Naive thymus-derived CD8-positive, alpha-beta T cell (primary cell): ENCODE measurements at regions not wholly inside any gene's neighbourhood (a gene's known extent, or its start where the extent isn't known, plus 50 kb on each side); places are given as distances from the start of the nearest gene placed in this dataset.

Source experiments
- ATAC-seq, 2 donors: fragments of 150-1000 bp; cut with Tn5 transposase in 1 of 2; sonication (Bioruptor Pico), chemical (Tn5 transposase) in 1 of 2; 1 replicate in 1 of 2; 2 replicates in 1 of 2; pipeline ENCODE4 v1.10.0; 2021; ENCODE audit warnings: mild to moderate bottlenecking in 2 of 2, moderate library complexity in 2 of 2
- POLR2A ChIA-PET: fragments of 350-600 bp; sonication (Branson Sonifier 250); formaldehyde crosslinking; loops from one replicate; lab custom pipeline; 2021; ENCODE audit warnings: antibody characterized with exemption; lab: Charles Lee
- DNase-seq, 10 donors: peaks; one replicate each; pipeline versions ENCODE4 v3.0.0 to v3.0.0-alpha.2; 2020 to 2022
- H3K27ac Mint-ChIP-seq, 10 donors: one replicate each; pipeline ENCODE4 v1.8.0; 2020 to 2022; ENCODE audit warnings: mild to moderate bottlenecking in 10 of 10, mixed read lengths in 10 of 10, moderate library complexity in 4 of 10, inconsistent platforms in 1 of 10
- H3K27me3 Mint-ChIP-seq, 5 donors: one replicate each; pipeline ENCODE4 v1.8.0; 2021 to 2022; ENCODE audit warnings: mixed read lengths in 5 of 5
- H3K36me3 Mint-ChIP-seq, 3 donors: one replicate each; pipeline ENCODE4 v1.8.0; 2020 to 2022; ENCODE audit warnings: mixed read lengths in 3 of 3, mild to moderate bottlenecking in 2 of 3, inconsistent platforms in 1 of 3
- H3K4me1 Mint-ChIP-seq, 4 donors: one replicate each; pipeline ENCODE4 v1.8.0; 2021 to 2022; ENCODE audit warnings: mixed read lengths in 4 of 4
- H3K4me3 Mint-ChIP-seq, 10 donors: one replicate each; pipeline ENCODE4 v1.8.0; 2020 to 2022; ENCODE audit warnings: mild to moderate bottlenecking in 10 of 10, mixed read lengths in 10 of 10, moderate library complexity in 6 of 10, inconsistent platforms in 1 of 10
- H3K9me3 Mint-ChIP-seq, 9 donors: one replicate each; pipeline ENCODE4 v1.8.0; 2020 to 2022; ENCODE audit warnings: mixed read lengths in 9 of 9, mild to moderate bottlenecking in 3 of 9, inconsistent platforms in 1 of 9, moderate library complexity in 1 of 9

DNA sequence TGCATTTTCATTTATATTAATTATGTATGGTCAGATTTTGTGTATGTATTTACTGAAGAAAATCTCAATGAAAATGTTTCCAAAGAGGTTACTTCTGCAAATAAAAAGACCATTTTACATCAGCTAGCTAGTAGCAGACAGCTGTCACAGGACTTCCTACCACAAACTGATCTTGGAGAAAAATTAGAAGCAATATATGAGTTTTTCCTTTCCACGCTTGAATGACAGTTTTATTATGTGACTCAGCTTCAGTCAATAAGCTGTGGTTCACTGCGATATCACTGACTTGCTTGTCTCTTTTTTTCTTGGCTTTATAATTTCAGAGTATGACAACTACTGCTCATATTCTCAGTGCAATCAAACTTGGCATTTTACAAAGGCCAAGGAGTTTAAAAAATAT, 787.4 kb upstream of the GALNTL6 start:
- Mint-ChIP-seq H3K4me3 (no peak overlapping the region), H3K4me1 (no peaks in the 10 kb centered on the region), H3K27me3 (no peaks in the 10 kb centered on the region), H3K27ac (no peak overlapping the region), H3K9me3 (peaks cover 0 to 13% (median 2%) of the 10 kb centered on the region in 9 donors), H3K36me3 (no peaks in the 10 kb centered on the region)
- POLR2A ChIA-PET: no interaction called here
- ATAC-seq (no peak), DNase-seq (no peak)

DNA sequence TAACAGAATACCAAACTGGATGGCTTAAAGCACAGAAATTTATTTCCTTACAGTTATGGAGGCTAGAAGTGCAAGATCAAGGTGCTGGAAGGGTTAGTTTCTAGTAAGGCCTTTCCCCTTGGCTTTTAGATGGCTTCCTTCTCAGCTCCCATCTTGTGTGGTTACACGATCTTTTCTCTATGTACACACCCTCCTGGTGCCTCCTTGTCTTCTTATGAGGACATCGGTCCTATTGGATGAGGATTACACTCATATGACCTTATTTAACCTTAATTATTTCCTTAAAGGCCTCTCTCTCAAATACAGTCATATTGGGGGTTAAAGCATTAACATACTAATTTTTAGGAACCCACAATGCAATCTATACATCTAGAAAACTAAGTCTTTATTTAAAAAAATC, 787.9 kb upstream of the GALNTL6 start:
- POLR2A ChIA-PET: no interaction called here
- no peaks in the 10 kb centered on the region for H3K36me3 Mint-ChIP-seq
- H3K4me1 Mint-ChIP-seq: no peaks in the 10 kb centered on the region
- peaks cover 0 to 10% (median 1%) of the 10 kb centered on the region in 9 donors for H3K9me3 Mint-ChIP-seq
- H3K27ac Mint-ChIP-seq: no peak overlapping the region
- no peak for ATAC-seq
- H3K27me3 Mint-ChIP-seq: no peaks in the 10 kb centered on the region
- no peak overlapping the region for H3K4me3 Mint-ChIP-seq
- DNase-seq: no peak

GRCh38 chr4:171024720-171025303, 788.4 kb upstream of the GALNTL6 start:
- Mint-ChIP-seq H3K9me3 (peaks cover 0 to 10% (median 0%) of the 10 kb centered on the region in 9 donors), H3K4me3 (no peak overlapping the region), H3K36me3 (no peaks in the 10 kb centered on the region), H3K27ac (no peak overlapping the region), H3K27me3 (no peaks in the 10 kb centered on the region), H3K4me1 (no peaks in the 10 kb centered on the region)
- DNase-seq (no peak), ATAC-seq (no peak)
- POLR2A ChIA-PET: no interaction called here

DNA sequence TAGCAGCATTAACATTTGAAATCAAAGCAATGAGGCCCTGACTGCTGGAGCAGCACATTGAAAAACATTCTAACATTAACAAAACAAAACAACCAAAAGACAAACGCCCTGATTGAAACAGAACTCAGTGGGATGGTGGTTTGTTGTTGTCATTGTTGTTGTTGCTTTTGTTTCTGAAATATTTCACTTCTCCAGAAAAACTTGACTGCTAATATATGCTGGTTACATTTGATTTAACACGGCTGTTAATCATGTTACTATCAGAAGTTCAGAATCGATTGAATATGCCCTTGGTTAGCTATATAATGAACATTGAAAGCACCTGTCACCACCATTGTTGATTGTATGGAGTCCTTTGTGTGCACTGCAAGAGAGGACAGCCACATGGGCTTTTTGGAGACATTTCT, 790.4 kb upstream of the GALNTL6 start:
- H3K4me1 Mint-ChIP-seq: no peaks in the 10 kb centered on the region
- DNase-seq (no peak), ATAC-seq (no peak)
- peaks cover 0 to 3% (median 0%) of the 10 kb centered on the region in 9 donors for H3K9me3 Mint-ChIP-seq
- H3K27me3 Mint-ChIP-seq: no peaks in the 10 kb centered on the region
- POLR2A ChIA-PET: no interaction called here
- H3K36me3 Mint-ChIP-seq: no peaks in the 10 kb centered on the region
- H3K4me3 Mint-ChIP-seq: no peak overlapping the region
- no peak overlapping the region for H3K27ac Mint-ChIP-seq

DNA sequence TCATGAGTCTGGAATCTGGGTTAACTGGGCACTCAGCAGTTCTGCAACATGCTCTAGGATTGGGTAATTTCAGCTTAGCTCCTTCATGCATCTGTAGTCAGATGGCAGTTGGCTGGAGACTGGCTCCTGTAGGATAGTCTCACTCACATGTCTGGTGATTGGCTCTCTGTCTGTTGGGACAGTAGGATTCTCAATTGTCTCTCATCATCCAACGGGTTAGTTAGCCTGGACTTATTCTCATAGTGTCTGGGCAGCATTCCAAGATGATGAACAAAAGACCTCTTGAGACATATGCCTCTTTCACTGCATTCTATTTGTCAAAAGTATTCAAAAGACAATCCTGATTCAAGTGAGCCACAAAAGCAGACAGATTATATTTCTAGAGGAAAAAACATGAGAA, 795.6 kb upstream of the GALNTL6 start:
- Mint-ChIP-seq H3K4me1 (no peaks in the 10 kb centered on the region), H3K27me3 (no peaks in the 10 kb centered on the region), H3K36me3 (no peaks in the 10 kb centered on the region), H3K27ac (no peak overlapping the region), H3K4me3 (no peak overlapping the region), H3K9me3 (peaks cover 0 to 6% (median 0%) of the 10 kb centered on the region in 9 donors)
- ATAC-seq (no peak), DNase-seq (no peak)
- POLR2A ChIA-PET: no interaction called here

DNA sequence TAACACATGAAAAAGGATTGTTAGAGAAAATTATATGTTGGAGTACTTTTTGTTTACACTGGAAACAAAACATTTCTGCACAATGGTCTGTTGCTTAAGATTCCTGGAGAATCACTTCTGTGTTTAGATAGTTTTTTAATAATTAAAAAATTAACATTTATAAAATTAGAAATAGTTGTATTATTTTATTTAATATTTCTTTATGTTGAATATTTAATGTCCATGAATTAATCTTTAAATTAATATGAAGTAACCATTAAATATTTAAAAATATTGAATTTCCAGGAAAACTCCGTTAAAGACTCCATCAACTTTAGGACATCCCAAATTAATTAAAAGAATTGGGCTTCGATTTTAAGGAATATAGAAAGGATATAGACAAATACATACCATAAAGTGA, 797.1 kb upstream of the GALNTL6 start:
- POLR2A ChIA-PET: no interaction called here
- H3K9me3 Mint-ChIP-seq: peaks cover 0 to 8% (median 2%) of the 10 kb centered on the region in 9 donors
- H3K27me3 Mint-ChIP-seq: no peaks in the 10 kb centered on the region
- no peak overlapping the region for H3K4me3 Mint-ChIP-seq
- no peak overlapping the region for H3K27ac Mint-ChIP-seq
- no peaks in the 10 kb centered on the region for H3K36me3 Mint-ChIP-seq
- H3K4me1 Mint-ChIP-seq: no peaks in the 10 kb centered on the region
- ATAC-seq (no peak), DNase-seq (no peak)

DNA sequence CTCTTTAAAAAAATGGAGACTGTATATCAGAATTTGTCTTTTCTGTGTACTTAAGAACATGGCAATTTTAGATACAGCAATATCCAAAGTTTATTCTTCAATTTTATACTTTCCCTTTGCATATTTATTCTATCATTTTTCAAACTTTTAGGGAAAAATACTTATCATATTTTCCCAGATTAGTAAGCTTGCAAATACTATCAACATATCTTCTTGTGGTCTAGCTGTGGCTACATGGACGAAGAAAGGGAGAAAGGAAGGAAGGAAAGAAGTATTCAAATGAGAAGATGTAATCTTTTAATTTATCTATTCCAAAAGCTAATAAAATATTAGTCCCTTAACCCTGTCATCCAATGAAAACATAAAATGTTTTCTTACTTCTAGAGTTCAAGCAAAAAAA, 797.8 kb upstream of the GALNTL6 start:
- DNase-seq (no peak), ATAC-seq (no peak)
- Mint-ChIP-seq H3K9me3 (peaks cover 0 to 13% (median 3%) of the 10 kb centered on the region in 9 donors), H3K27me3 (no peaks in the 10 kb centered on the region), H3K4me3 (no peak overlapping the region), H3K27ac (no peak overlapping the region), H3K4me1 (no peaks in the 10 kb centered on the region), H3K36me3 (no peaks in the 10 kb centered on the region)
- POLR2A ChIA-PET: no interaction called here

DNA sequence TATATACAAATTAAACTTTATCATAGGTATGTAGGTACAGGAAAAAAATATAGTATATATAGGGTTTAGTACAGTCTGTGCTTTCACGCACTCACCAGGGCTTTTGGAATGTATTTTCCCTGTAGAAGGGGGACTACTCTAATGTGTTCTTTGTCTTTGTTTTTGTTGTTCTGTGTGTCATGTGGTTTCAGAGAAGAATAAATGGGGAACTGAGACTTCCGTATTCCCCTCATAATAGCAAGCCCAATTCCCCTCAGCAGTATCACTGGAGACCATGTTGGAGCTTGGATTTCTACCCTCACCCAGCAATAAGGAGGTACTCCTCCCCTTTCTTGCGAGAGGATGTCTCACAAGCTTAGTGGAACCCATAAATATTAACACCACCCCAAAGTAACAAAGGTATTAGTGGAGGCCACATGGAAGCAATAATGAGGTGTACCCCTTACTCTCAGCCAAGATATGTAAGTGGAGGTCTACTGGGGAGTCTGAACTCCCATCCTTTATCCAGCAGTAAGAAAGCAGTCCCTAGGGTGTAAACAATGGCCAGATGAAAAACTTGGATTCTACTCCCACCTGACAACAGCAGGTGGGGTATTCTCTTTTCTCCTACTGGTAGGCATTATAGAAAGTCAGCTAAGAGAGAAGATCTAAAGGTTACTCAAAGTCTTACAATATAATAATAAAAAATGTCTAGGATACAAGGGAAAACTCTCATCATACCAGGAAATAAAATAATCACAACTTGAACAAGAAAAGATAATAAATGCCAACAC, 805.4 kb upstream of the GALNTL6 start:
- H3K4me1 Mint-ChIP-seq: no peaks in the 10 kb centered on the region
- no peak for ATAC-seq
- H3K27ac Mint-ChIP-seq: no peak overlapping the region
- no peak for DNase-seq
- H3K9me3 Mint-ChIP-seq: peaks cover 3 to 11% (median 8%) of the 10 kb centered on the region in 9 donors
- POLR2A ChIA-PET: no interaction called here
- no peaks in the 10 kb centered on the region for H3K27me3 Mint-ChIP-seq
- H3K36me3 Mint-ChIP-seq: no peaks in the 10 kb centered on the region
- H3K4me3 Mint-ChIP-seq: no peak overlapping the region

- no peaks in the 10 kb centered on the region for H3K4me1 Mint-ChIP-seq
- DNase-seq (no peak), ATAC-seq (no peak)
- POLR2A ChIA-PET: no interaction called here
- no peak overlapping the region for H3K27ac Mint-ChIP-seq
- H3K36me3 Mint-ChIP-seq: peaks cover 0 to 5% (median 0%) of the 10 kb centered on the region in 3 donors
- peaks cover 0 to 18% (median 3%) of the 10 kb centered on the region in 9 donors for H3K9me3 Mint-ChIP-seq
- no peak overlapping the region for H3K4me3 Mint-ChIP-seq
- no peaks in the 10 kb centered on the region for H3K27me3 Mint-ChIP-seq
Observed at GRCh38 chr4:171002246-171002645, 811.0 kb upstream of the GALNTL6 start.

DNA sequence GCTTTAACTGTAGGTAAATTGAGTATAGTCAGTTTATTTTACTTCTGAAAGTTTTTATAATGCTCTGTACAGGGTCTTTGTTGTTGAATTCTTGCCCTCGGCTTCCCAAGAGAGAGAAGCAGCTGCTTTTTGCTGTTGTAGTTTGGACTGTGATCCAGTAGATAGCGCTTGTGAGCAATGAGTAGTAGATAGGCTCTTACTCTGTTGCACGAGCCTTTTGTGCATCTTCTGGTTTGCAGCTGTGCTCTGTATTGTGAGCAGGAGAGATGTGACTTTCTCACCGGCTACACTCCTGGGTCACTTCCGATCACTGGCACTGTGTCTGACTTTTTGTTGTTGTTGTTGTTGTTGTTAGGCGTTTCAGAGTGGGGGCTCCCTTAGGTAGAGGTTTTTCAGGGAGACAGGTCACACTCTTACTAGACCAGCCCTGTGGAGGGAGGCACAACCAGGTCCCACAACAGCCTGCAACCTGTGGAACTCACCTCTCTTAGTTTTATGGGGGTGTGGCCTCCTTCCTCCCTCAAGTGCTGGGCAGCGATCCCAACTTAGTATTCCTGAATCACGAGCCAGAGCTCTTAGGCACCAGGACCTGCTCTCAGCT, 822.1 kb upstream of the GALNTL6 start:
- ATAC-seq (no peak), DNase-seq (no peak)
- peaks cover 0 to 31% (median 4%) of the 10 kb centered on the region in 9 donors for H3K9me3 Mint-ChIP-seq
- H3K4me3 Mint-ChIP-seq: no peak overlapping the region
- no peak overlapping the region for H3K27ac Mint-ChIP-seq
- no peaks in the 10 kb centered on the region for H3K4me1 Mint-ChIP-seq
- POLR2A ChIA-PET: no interaction called here
- H3K36me3 Mint-ChIP-seq: no peaks in the 10 kb centered on the region
- no peaks in the 10 kb centered on the region for H3K27me3 Mint-ChIP-seq

GRCh38 chr4:170988446-170988845, 824.8 kb upstream of the GALNTL6 start:
- no peak for ATAC-seq
- H3K27me3 Mint-ChIP-seq: no peaks in the 10 kb centered on the region
- H3K4me1 Mint-ChIP-seq: no peaks in the 10 kb centered on the region
- POLR2A ChIA-PET: no interaction called here
- no peak overlapping the region for H3K27ac Mint-ChIP-seq
- no peak for DNase-seq
- H3K4me3 Mint-ChIP-seq: no peak overlapping the region
- no peaks in the 10 kb centered on the region for H3K36me3 Mint-ChIP-seq
- peaks cover 0 to 31% (median 6%) of the 10 kb centered on the region in 9 donors for H3K9me3 Mint-ChIP-seq

- H3K36me3 Mint-ChIP-seq: no peaks in the 10 kb centered on the region
- peaks cover 0 to 18% (median 5%) of the 10 kb centered on the region in 9 donors for H3K9me3 Mint-ChIP-seq
- no peaks in the 10 kb centered on the region for H3K27me3 Mint-ChIP-seq
- DNase-seq: no peak
- POLR2A ChIA-PET: no interaction called here
- no peak for ATAC-seq
- H3K4me1 Mint-ChIP-seq: no peaks in the 10 kb centered on the region
- no peak overlapping the region for H3K4me3 Mint-ChIP-seq
- no peak overlapping the region for H3K27ac Mint-ChIP-seq
Observed at GRCh38 chr4:170979736-170980135, 833.5 kb upstream of the GALNTL6 start.

DNA sequence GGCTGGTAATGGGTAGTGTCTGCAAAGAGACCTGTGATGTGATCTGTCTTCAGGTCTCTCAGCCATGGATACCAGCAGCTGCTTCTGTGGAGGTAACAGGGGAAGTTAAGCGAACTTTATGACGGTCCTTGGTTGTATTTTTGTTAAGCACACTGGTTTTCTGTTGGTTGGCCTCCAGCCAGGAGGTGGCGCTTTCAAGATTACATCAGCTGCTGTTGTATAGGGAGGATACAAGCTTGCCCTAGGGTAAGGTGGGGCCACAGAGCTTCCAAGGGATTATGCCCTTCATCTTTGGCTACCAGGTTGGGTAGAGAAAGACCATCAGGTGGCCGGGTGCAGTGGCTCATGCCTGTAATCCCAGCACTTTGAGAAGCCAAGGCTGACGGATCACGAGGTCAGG, 834.2 kb upstream of the GALNTL6 start:
- Mint-ChIP-seq H3K36me3 (no peaks in the 10 kb centered on the region), H3K27me3 (no peaks in the 10 kb centered on the region), H3K4me3 (no peak overlapping the region), H3K9me3 (peaks cover 0 to 18% (median 6%) of the 10 kb centered on the region in 9 donors), H3K4me1 (no peaks in the 10 kb centered on the region), H3K27ac (no peak overlapping the region)
- POLR2A ChIA-PET: no interaction called here
- ATAC-seq (no peak), DNase-seq (no peak)
